ACC112 (cell line): ENCODE measurements at regions not wholly inside any gene's neighbourhood (a gene's known extent, or its start where the extent isn't known, plus 50 kb on each side); places are given as distances from the start of the nearest gene placed in this dataset.

ENCODE experiments used
- H2AFZ ChIP-seq: fragments of 200-600 bp; sonication (generic); one replicate; pipeline ENCODE4 v1.6.0; 2017; ENCODE audit warnings: antibody characterized with exemption, low read length; ENCODE audit not compliant: unreplicated experiment
- H3K27ac ChIP-seq: fragments of 200-600 bp; sonication (generic); 2 replicates; pipeline ENCODE4 v1.5.1; 2014; ENCODE audit warnings: low read depth, mild to moderate bottlenecking, antibody characterized with exemption, low read length, moderate library complexity
- H3K27me3 ChIP-seq: fragments of 200-600 bp; sonication (generic); 2 replicates; pipeline ENCODE4 v1.6.1; 2014; ENCODE audit warnings: mild to moderate bottlenecking, antibody characterized with exemption, low read length, moderate library complexity, mixed read lengths; ENCODE audit not compliant: insufficient read depth
- H3K36me3 ChIP-seq: fragments of 200-600 bp; sonication (generic); 2 replicates; pipeline ENCODE4 v1.6.1; 2016; ENCODE audit warnings: mild to moderate bottlenecking, antibody characterized with exemption, low read length, moderate library complexity, mixed read lengths; ENCODE audit not compliant: insufficient read depth
- H3K4me1 ChIP-seq: fragments of 200-600 bp; sonication (generic); one replicate; pipeline ENCODE4 v1.6.1; 2016; ENCODE audit warnings: low read length, mixed read lengths; ENCODE audit not compliant: insufficient read depth, unreplicated experiment, control insufficient read depth
- H3K4me3 ChIP-seq: fragments of 200-600 bp; sonication (generic); 2 replicates; pipeline ENCODE4 v1.5.1; 2014; ENCODE audit warnings: mild to moderate bottlenecking, low read depth, low read length
- H3K79me2 ChIP-seq: fragments of 200-600 bp; sonication (generic); one replicate; pipeline ENCODE4 v1.6.0; 2016; ENCODE audit warnings: low read length; ENCODE audit not compliant: control insufficient read depth, unreplicated experiment, insufficient read depth

DNA sequence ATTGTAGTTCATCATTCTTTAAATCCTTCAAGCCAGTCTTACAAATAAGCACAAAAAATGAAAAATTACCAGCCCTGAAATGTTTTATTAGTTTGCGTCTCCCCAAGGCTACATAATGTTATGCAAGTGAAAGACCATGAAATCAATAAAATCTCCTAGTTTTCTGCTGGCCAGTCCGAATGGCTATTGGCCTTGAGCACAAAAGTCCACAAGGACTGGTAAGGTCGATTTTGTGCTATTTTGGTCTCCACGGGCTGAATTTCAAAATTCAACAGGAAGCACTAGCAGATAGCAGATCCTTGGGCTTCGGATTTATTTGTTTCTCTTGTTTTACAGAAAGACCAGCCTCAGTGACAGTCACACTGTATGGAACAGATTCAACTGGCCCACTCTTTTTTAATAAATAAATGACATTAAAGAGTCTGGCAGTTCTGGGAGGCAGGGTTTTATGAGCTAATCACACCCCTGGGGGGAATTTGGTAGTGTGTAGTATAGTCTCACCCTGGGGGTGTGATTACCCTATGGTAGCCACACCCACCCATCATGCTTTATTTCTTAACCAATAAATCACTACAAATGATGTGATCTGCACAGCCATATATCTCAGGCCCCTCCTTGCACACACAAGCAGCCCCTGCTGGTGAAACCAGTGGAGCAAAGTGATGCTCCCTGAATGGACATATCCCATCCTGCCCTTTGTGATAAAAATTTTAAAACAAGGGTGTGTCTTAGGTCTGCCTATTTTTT is 51.1 kb upstream of the TMEM33 start:
- H3K79me2 ChIP-seq = no peaks in the 10 kb centered on the region
- no peaks in the 10 kb centered on the region for H3K36me3 ChIP-seq
- peaks cover 80% of the 10 kb centered on the region for H3K27me3 ChIP-seq
- no peak overlapping the region for H3K4me3 ChIP-seq
- H2AFZ ChIP-seq = no peak overlapping the region
- no peak overlapping the region for H3K27ac ChIP-seq
- peaks cover 5% of the 10 kb centered on the region for H3K4me1 ChIP-seq

- H2AFZ ChIP-seq = no peak overlapping the region
- H3K79me2 ChIP-seq = no peaks in the 10 kb centered on the region
- peaks cover 5% of the 10 kb centered on the region for H3K4me1 ChIP-seq
- H3K4me3 ChIP-seq = peak overlapping the region; percentile 67
- H3K27ac ChIP-seq = no peak overlapping the region
- H3K27me3 ChIP-seq = peaks cover 94% of the 10 kb centered on the region
- H3K36me3 ChIP-seq = no peaks in the 10 kb centered on the region
These were observed 52.4 kb upstream of the TMEM33 start for GRCh38 chr4:41882625-41883347.

DNA sequence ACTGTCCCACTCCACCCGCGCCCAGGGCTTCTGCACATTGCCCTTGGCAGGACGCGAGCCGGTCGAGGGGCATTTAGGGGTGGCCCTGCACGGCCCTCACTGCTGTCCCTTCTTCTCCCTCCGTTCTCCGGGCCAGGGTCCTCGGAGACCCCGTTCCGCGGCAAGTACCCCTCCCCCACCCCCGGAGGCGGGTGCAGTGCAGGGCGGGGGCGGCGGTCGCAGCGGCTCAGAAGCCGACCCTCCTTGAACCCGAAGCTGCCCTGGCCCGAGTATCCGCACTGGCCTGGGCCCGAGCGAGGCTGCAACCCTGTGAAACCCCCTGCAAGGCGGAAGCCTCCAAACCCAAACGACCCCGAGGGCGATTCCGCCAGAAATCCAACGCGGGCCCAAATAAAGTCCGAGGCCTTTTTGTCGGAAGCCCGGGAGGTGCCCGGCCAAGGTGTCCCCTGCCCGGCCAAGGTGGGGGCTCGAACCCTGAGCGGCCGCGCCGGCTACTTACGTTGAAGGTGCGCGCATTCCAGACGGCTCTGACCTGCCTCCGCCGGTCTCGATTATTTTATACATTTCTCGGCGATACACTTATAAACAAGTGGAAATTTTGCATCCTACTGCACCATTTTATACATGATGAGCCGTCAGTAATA is 53.1 kb upstream of the TMEM33 start:
- H3K4me3 ChIP-seq = peak overlapping the region; percentile 67
- H3K4me1 ChIP-seq = peaks cover 5% of the 10 kb centered on the region
- peaks cover 95% of the 10 kb centered on the region for H3K27me3 ChIP-seq
- H3K27ac ChIP-seq = no peak overlapping the region
- H3K79me2 ChIP-seq = no peaks in the 10 kb centered on the region
- H3K36me3 ChIP-seq = no peaks in the 10 kb centered on the region
- no peak overlapping the region for H2AFZ ChIP-seq

DNA sequence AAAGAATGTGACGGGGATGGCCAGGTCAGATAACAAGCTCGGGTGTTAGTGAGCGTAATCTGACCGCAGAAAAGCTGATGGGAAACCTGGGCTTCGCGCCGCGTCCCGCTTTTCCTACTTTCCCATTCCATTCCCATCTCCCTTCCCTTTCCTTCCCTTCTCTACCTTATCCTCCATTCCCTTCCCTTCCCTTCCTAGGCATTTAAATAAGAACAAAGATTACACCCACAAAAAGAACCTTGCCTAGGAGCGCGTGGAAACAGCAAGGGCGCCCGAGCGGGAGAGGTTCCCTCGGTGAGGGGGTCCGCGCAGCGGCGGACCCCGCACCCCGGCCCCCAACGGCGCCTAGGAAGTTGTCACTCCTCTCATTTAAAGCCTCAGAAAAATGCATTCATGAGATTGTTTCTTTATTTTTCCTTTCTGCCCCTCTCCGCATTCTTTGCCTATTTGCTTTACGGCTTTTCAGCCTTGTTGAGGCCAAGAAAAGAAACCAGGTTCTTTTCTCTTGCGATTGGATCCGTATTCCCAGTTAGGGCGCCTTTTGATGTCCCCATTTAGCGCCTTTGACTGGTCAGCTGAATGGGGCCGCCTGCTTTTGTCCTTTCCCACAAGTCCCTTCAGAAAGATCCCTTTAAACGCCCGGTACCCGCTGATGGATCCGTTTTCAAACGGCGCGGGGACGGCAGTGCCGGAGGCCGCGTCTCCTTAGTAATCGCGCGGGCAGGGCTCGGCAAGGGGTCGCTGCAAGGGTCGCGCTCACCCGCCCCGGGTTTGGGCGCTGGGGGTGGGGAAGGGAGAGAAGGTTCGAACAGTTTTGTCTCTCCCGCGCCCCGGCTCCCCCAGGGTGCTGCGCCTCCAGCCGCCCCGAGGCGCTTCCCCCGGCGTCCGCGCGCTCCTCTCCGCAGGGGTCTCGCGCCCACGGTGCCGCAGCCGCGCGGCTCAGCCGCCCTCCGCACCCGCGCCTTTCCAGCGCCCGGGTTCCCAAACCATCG is 54.1 kb upstream of the TMEM33 start:
- H3K27ac ChIP-seq = no peak overlapping the region
- H2AFZ ChIP-seq = no peak overlapping the region
- peaks cover 93% of the 10 kb centered on the region for H3K27me3 ChIP-seq
- peaks cover 5% of the 10 kb centered on the region for H3K4me1 ChIP-seq
- H3K36me3 ChIP-seq = no peaks in the 10 kb centered on the region
- no peaks in the 10 kb centered on the region for H3K79me2 ChIP-seq
- peak overlapping the region; percentile 67 for H3K4me3 ChIP-seq

DNA sequence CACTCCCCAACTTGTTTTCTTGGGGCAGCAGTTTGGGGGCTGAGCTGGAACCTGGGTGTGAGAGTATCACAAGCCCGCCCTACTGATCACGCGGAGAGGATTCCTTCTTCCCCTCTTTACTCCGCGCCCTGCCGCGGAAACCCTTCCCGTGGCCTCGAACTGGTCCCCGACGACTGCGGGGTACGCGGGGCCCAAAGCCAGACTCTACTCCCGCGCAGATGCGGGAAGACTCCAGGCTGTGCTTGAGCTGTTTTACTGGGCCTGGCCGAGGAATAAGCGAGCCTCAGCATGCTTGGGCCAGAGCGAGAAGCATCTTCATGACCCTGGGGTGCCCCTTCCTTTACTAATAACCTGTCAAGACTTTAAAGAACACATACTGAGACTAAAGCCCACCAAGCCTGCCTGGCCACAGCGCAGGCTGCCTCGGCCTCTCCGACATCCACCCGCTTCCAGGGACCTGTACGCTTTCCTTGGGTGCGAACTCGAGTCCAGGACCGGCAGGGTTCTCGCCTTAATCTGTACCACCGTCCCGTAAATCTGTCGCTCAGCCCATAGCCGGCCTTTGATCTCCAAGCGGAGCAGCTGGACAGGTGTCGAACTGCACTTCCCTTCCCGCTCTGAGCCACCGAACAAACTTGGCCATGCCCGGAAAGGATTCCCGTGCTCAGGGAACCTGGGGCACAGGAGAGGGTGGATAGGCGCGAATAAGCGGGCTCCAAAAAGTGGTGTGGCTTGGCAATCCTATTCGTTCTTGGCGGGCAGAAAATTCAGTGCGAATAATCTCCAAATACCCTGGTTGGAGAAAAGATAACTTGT is 55.0 kb upstream of the TMEM33 start:
- Histone ChIP-seq H3K79me2 (no peaks in the 10 kb centered on the region), H3K4me1 (peaks cover 5% of the 10 kb centered on the region), H2AFZ (no peak overlapping the region), H3K27me3 (peaks cover 95% of the 10 kb centered on the region), H3K27ac (no peak overlapping the region), H3K36me3 (no peaks in the 10 kb centered on the region), H3K4me3 (0 out of 2 replicates have a peak overlapping the region, but pooled peaks have one; percentile 67)

- Histone ChIP-seq H2AFZ (no peak overlapping the region), H3K27me3 (peaks cover 95% of the 10 kb centered on the region), H3K79me2 (no peaks in the 10 kb centered on the region), H3K4me3 (no peak overlapping the region), H3K4me1 (peaks cover 5% of the 10 kb centered on the region), H3K36me3 (no peaks in the 10 kb centered on the region), H3K27ac (no peak overlapping the region)
These were observed 55.7 kb upstream of the TMEM33 start for GRCh38 chr4:41879552-41879951.

DNA sequence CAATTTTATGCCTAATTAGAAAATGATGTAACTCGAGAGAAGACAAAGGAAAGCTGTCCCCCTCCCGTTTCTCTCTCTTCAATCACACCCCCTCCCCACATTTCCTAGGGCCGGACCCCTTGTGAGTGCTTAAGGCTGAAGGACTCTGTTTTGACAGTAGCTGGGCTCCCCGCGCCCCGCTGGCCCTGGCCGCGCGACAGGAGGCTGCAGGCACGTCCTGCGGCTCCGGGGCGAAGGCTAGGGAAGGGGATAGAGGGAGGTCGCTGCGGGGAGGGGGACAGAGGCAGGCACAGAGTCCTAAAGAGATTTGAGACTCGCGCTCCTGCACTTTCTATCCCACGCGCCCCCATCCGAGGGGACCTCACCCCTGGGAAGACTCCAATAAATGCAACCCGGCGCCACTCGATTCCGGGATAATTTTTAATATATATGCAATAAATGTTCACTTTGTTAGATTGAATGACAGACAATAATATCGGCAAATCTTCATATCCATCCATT is 56.2 kb upstream of the TMEM33 start:
- Histone ChIP-seq H3K4me3 (no peak overlapping the region), H3K4me1 (peaks cover 5% of the 10 kb centered on the region), H3K27me3 (peaks cover 95% of the 10 kb centered on the region), H3K36me3 (no peaks in the 10 kb centered on the region), H2AFZ (no peak overlapping the region), H3K79me2 (no peaks in the 10 kb centered on the region), H3K27ac (no peak overlapping the region)

DNA sequence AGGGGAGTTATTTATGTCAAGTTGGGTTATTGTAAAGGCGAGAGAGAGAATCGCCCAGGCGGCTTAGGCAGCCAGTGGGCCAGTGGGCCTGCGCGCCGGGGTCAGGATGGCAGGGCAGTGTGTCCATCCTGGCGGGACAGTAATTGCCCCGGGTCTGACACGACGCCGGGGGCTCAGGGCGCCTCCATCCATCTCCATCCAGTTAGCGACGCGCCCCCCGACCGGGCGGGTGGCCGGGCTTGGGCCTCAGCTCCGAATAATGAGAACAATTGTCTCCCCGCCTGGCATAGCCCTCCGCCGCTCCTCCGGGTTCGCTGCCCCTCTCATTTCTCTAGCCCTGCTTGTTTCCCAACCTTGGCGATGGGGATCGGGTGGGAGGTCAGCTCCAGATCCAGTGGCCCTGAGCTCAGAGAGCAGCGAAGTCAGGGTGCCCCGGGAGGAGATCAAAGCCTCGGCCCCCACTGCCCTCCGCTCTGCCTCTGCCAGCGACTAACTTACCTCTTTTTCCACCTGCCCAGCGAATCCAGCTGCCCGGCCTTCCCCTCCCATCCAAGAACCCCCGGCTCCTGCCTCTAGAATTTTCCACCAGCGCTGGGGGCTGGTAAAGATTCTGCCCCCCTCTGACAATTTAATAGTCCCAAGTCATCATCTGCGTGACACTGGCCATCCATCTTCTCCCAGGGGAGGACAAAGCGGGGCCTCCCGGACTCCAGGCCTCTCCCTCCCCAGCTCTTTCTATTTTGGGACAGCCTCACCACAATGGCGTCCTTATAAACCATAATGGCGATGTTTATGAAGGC is 56.9 kb upstream of the TMEM33 start:
- no peaks in the 10 kb centered on the region for H3K79me2 ChIP-seq
- peaks cover 5% of the 10 kb centered on the region for H3K4me1 ChIP-seq
- H2AFZ ChIP-seq = no peak overlapping the region
- no peaks in the 10 kb centered on the region for H3K36me3 ChIP-seq
- no peak overlapping the region for H3K27ac ChIP-seq
- no peak overlapping the region for H3K4me3 ChIP-seq
- peaks cover 95% of the 10 kb centered on the region for H3K27me3 ChIP-seq
